ENCODE measurements at regions not wholly inside any gene's neighbourhood (a gene's known extent, or its start where the extent isn't known, plus 50 kb on each side); places are given as distances from the start of the nearest gene placed in this dataset.

- no peaks in the 10 kb centered on the region for H3K36me3 Mint-ChIP-seq (ENCODE audit: insufficient read depth, unreplicated experiment)
- no peak for DNase-seq
- BruUV-seq (replicated peaks) = no TSS peak
- H3K27ac Mint-ChIP-seq (ENCODE audit: unreplicated experiment) = no peak overlapping the region
- Histone ChIP-seq H3K9me3 (no peaks in the 10 kb centered on the region), H3K4me3 (ENCODE audit: low read depth, low read length) (no peak overlapping the region), H3K4me1 (no peaks in the 10 kb centered on the region), H3K27me3 (replicated peaks; ENCODE audit: control insufficient read depth, insufficient read depth, low read length) (no peaks in the 10 kb centered on the region), H3K36me3 (ENCODE audit: control insufficient read depth, insufficient read depth, low read length) (no peaks in the 10 kb centered on the region)
- intact Hi-C loops (cut with micrococcal nuclease; ENCODE audit: unreplicated experiment) = no loop called here
- H3K9me3 Mint-ChIP-seq (ENCODE audit: unreplicated experiment) = no peaks in the 10 kb centered on the region
- TF ChIP-seq, protein P1, sequence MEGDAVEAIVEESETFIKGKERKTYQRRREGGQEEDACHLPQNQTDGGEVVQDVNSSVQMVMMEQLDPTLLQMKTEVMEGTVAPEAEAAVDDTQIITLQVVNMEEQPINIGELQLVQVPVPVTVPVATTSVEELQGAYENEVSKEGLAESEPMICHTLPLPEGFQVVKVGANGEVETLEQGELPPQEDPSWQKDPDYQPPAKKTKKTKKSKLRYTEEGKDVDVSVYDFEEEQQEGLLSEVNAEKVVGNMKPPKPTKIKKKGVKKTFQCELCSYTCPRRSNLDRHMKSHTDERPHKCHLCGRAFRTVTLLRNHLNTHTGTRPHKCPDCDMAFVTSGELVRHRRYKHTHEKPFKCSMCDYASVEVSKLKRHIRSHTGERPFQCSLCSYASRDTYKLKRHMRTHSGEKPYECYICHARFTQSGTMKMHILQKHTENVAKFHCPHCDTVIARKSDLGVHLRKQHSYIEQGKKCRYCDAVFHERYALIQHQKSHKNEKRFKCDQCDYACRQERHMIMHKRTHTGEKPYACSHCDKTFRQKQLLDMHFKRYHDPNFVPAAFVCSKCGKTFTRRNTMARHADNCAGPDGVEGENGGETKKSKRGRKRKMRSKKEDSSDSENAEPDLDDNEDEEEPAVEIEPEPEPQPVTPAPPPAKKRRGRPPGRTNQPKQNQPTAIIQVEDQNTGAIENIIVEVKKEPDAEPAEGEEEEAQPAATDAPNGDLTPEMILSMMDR (IDR thresholded peaks at IDR 0.05; ENCODE audit: insufficient read depth in 1 of 2, low read depth in 1 of 2, low read length in 1 of 2, severe bottlenecking in 1 of 2, unreplicated experiment in 1 of 2) = no peak
- H3K27me3 Mint-ChIP-seq (ENCODE audit: insufficient read depth, unreplicated experiment) = peaks cover 6% of the 10 kb centered on the region
- CTCF ChIA-PET = no interaction called here
- no peaks in the 10 kb centered on the region for H3K4me1 Mint-ChIP-seq (ENCODE audit: low read depth, unreplicated experiment)
- no peak overlapping the region for H3K4me3 Mint-ChIP-seq (ENCODE audit: unreplicated experiment)
- POLR2A ChIA-PET = no interaction called here
Observed at GRCh38 chr7:84469034-84469433, 274.4 kb upstream of the SEMA3A start.

DNA sequence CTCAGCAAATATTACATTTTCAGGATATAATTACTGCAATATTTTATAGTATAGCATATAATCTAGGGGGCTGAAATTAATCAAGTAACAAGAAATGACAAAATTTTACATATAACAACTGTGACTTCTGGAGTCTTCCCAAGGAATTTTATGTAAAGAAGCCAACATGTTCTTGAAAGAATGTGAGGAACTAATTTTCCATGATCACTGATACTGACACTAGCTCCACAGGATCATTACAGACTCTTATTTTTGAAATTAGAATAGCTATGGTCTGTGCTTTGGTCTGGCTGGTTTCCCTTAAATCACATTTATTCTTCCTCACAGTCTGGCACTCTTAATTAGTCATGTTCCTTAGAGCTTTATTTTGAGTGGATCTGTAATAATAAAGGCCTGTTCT is 267.7 kb upstream of the SEMA3A start:
- no peak overlapping the region for H3K4me3 Mint-ChIP-seq (ENCODE audit: unreplicated experiment)
- no peaks in the 10 kb centered on the region for H3K36me3 ChIP-seq (ENCODE audit: control insufficient read depth, insufficient read depth, low read length)
- ChIA-PET POLR2A (no interaction called here), CTCF (no interaction called here)
- intact Hi-C loops (cut with micrococcal nuclease; ENCODE audit: unreplicated experiment) = no loop called here
- H3K27me3 Mint-ChIP-seq (ENCODE audit: insufficient read depth, unreplicated experiment) = peaks cover 4% of the 10 kb centered on the region
- no peaks in the 10 kb centered on the region for H3K4me1 Mint-ChIP-seq (ENCODE audit: low read depth, unreplicated experiment)
- DNase-seq = no peak
- H3K36me3 Mint-ChIP-seq (ENCODE audit: insufficient read depth, unreplicated experiment) = no peaks in the 10 kb centered on the region
- H3K4me3 ChIP-seq (ENCODE audit: low read depth, low read length) = no peak overlapping the region
- TF ChIP-seq, protein P1 (IDR thresholded peaks at IDR 0.05; ENCODE audit: insufficient read depth in 1 of 2, low read depth in 1 of 2, low read length in 1 of 2, severe bottlenecking in 1 of 2, unreplicated experiment in 1 of 2) = no peak
- no peak overlapping the region for H3K27ac Mint-ChIP-seq (ENCODE audit: unreplicated experiment)
- H3K9me3 Mint-ChIP-seq (ENCODE audit: unreplicated experiment) = no peaks in the 10 kb centered on the region
- H3K4me1 ChIP-seq = no peaks in the 10 kb centered on the region
- no TSS peak for BruUV-seq (replicated peaks)
- no peaks in the 10 kb centered on the region for H3K27me3 ChIP-seq (replicated peaks; ENCODE audit: control insufficient read depth, insufficient read depth, low read length)
- H3K9me3 ChIP-seq = no peaks in the 10 kb centered on the region

- H3K4me3 Mint-ChIP-seq (ENCODE audit: unreplicated experiment) = no peak overlapping the region
- ChIA-PET CTCF (no interaction called here), POLR2A (no interaction called here)
- H3K27ac Mint-ChIP-seq (ENCODE audit: unreplicated experiment) = no peak overlapping the region
- DNase-seq = no peak
- Histone ChIP-seq H3K4me1 (no peaks in the 10 kb centered on the region), H3K27me3 (replicated peaks; ENCODE audit: control insufficient read depth, insufficient read depth, low read length) (no peaks in the 10 kb centered on the region), H3K9me3 (no peaks in the 10 kb centered on the region), H3K4me3 (ENCODE audit: low read depth, low read length) (no peak overlapping the region), H3K36me3 (ENCODE audit: control insufficient read depth, insufficient read depth, low read length) (no peaks in the 10 kb centered on the region)
- H3K4me1 Mint-ChIP-seq (ENCODE audit: low read depth, unreplicated experiment) = no peaks in the 10 kb centered on the region
- intact Hi-C loops (cut with micrococcal nuclease; ENCODE audit: unreplicated experiment) = no loop called here
- no peaks in the 10 kb centered on the region for H3K9me3 Mint-ChIP-seq (ENCODE audit: unreplicated experiment)
- H3K27me3 Mint-ChIP-seq (ENCODE audit: insufficient read depth, unreplicated experiment) = peaks cover 4% of the 10 kb centered on the region
- H3K36me3 Mint-ChIP-seq (ENCODE audit: insufficient read depth, unreplicated experiment) = no peaks in the 10 kb centered on the region
- TF ChIP-seq, protein P1 (IDR thresholded peaks at IDR 0.05; ENCODE audit: insufficient read depth in 1 of 2, low read depth in 1 of 2, low read length in 1 of 2, severe bottlenecking in 1 of 2, unreplicated experiment in 1 of 2) = no peak
- no TSS peak for BruUV-seq (replicated peaks)
Observed at GRCh38 chr7:84461093-84461492, 266.5 kb upstream of the SEMA3A start.

Measured in Caco-2 (cell line).